HG03175 (cell line): ENCODE measurements at regions not wholly inside any gene's neighbourhood (a gene's known extent, or its start where the extent isn't known, plus 50 kb on each side); places are given as distances from the start of the nearest gene placed in this dataset.
A peak's percentile ranks its signal among the peaks of the same experiment; 100 is the strongest.
"Not testable (repeated sequence)": the region's sequence is repeated elsewhere in the genome, so short reads cannot be mapped to it uniquely, and the experiment has no call there.

ENCODE experiments used
- ATAC-seq: cut with Tn5 transposase; IDR thresholded peaks from one replicate; pipeline ENCODE4 v1.9.1; 2021; ENCODE audit warnings: mild to moderate bottlenecking, moderate library complexity; ENCODE audit not compliant: unreplicated experiment

DNA sequence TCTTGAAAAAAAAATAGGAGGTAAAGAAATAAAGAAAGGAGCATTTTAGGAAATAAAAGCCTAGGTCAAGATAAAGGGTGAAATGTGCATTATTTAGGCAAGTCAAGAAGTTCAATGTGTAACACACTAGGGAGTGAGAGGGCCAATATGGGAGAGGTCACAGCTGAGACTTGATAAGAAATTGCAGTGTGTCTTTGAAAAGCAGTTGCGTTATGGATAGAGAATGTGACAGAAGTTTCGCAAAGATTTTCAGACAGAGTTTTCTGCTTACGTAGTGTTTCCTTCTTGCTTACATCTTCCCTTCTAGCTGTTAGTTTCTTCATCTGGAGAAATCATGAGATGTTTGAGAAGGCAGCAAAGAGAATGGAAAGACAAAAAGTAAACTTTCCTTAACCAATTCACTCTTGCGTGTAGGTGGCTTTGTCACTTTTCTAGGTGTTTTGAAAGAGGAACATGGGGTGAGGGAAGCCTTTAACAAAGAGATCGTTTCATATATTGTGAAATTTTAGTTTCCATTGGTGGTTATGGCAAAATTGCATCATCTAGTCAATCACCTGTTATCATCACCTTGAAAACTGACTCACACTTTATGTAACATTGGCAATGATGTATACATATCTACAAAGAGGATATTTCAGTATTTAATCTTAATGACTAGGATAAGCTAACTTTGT is 975.5 kb downstream of the OLFM4 start:
- no peak for ATAC-seq

DNA sequence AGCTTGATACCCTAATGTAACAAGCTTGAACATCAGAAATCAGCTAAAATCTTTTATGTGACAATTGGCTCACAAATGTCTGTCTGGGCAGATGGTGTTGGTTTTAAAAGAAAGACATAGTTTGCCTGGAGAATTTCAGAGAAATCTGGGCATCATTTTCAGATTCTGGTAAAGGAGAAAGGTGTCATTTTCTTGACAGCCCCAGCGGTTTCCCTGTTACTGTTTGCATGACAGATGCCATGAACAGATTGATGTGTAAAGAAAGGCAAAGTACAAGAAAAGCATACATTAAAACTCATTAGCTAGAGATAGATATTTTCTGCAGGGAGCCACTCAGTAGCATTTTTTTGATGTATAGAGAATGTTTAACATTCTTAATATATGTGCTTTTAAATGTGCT is 987.9 kb downstream of the OLFM4 start:
- ATAC-seq: no peak

DNA sequence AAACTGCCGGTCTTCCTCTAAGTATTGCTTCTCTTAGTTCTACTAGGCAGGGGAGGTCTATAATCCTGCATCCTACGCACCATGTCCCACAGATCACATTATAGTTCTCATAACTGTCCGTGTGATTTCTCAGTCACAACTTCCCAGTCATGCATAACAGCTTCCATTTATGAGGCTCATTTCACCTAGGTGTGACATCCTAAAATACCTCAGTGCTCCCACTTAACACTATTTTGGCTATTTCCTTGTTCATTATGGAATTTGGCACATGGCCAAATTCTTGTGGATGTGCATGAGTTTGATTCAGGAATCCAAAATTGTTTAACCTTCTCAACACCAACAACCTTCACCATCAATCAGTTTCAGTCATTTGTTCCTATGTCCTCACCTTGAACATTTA is 989.9 kb downstream of the OLFM4 start:
- no peak for ATAC-seq

DNA sequence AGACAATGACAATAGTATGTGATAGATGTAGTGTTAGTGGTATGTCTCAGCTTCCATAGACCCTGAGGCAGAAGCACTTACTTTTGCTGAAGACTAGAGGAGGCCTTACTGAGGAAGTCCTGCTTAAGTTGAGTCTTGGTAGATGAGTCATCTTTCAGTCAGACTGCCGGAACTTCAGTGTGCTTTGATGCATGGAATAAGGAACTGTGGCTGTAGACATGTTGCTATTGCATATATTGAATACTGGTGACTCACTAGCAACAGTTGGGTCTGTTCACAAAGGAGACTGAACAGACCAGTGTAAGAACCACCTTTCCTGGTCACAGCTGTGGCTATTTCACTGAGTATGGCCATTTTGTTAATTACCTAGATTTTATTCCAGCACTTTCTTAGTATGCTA is 1000.6 kb downstream of the OLFM4 start:
- ATAC-seq: peak; percentile 98

GRCh38 chr13:54029720-54030119 is 1001.1 kb downstream of the OLFM4 start:
- no peak for ATAC-seq

DNA sequence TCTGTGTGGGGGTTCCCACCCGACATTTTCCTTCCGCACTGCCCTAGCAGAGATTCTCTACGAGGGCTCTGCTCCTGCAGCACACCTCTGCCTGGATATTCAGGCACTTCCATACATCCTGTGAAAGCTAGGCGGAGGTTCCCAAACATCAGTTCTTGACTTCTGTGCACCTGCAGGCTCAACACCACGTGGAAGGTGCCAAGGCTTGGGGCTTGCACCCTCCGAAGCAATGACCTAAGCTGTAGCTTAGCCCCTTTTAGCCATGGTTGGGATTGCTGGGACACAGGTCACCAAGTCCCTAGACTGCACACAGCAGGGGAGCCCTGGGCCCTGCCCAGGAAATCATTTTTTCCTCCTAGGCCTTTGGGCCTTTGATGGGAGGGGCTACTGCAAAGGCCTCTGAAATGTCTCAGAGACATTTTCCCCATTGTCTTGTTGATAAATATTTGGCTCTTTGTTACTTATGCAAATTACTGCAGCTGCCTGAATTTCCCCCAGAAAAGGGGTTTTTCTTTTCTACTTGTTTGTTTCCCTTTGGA is 1004.8 kb downstream of the OLFM4 start:
- ATAC-seq: no peak

DNA sequence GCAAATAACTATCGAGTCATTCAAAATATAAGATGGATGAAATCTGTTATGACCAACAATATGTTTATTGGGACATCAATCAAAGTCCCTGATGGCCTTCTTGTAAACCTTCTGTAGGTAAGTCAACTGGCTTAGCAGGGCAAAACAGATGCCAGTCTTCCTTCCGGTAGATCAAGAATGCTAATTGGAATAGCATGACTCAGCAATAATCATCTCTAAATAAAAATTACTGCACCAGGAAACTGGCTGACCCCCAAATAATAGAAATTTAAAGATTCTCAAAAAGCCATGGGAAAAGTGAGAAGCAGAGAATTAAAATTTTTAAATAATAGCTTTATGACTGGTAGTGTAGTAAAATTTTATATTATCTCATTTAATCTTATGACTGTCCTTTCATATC is 1005.4 kb downstream of the OLFM4 start:
- no peak for ATAC-seq

- not testable (repeated sequence) for ATAC-seq
These were observed 1028.8 kb downstream of the OLFM4 start for GRCh38 chr13:54057416-54057815.

GRCh38 chr13:54069958-54070357 is 1041.3 kb downstream of the OLFM4 start:
- not testable (repeated sequence) for ATAC-seq

DNA sequence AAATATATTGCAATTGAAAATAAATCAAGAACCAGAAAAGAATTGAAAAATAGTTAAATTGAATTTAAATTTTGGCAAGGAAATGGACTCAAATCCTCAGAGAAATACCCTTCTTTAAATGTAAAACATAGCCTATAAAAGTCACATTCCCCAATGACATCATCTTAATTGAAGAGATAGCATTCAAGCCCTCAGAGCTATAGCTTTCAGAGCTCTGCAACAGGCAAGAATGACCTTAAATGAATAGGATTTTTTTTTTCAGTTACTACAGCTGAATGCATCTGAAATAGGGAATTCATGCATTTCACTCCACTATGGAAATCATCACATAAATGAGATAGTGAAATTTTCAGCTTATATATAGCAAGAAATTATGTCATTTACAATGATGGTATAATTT is 1049.0 kb downstream of the OLFM4 start:
- ATAC-seq: no peak

- ATAC-seq: no peak
These were observed 1049.8 kb downstream of the OLFM4 start for GRCh38 chr13:54078271-54078870.

DNA sequence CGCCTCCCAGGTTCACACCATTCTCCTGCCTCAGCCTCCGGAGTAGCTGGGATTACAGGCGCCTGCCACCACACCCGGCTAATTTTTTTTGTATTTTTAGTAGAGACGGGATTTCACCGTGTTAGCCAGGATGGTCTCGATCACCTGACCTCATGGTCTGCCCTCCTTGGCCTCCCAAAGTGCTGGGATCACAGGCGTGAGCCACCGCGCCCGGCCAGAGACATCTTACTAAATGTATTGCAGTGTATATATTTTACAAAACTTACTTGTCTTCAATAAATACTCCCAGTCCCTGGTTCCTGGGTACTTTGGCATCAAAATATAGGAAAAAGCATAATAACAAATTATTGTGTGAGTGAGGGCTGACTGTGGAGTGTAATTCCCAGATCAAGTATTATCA is 1053.7 kb downstream of the OLFM4 start:
- ATAC-seq: not testable (repeated sequence)

- ATAC-seq: no peak
These were observed 1063.3 kb downstream of the OLFM4 start for GRCh38 chr13:54091884-54092283.

GRCh38 chr13:54092686-54093085 is 1064.1 kb downstream of the OLFM4 start:
- ATAC-seq: no peak

GRCh38 chr13:54110597-54110996 is 1082.0 kb downstream of the OLFM4 start:
- no peak for ATAC-seq

GRCh38 chr13:54124700-54125099 is 1096.1 kb downstream of the OLFM4 start:
- ATAC-seq: no peak

DNA sequence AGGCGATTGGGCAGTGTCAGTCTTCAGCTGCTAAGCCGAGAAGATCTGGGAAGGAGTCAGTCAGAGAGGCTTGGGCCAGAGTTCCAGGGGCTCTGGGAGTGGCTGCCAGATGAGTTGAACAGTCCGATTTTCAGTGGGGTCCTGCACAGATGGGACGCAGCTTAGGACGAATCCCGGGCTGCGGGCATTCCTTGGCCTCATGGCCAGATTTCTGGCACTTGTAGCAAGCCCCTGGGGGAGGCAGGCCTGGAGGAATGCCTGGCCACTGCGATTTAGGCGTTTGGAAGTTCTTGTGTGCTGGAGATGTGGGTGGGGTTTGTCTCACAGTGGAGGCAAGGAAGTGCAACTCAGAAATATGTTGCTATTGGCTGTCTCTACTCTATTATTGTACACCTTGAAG is 1102.3 kb downstream of the OLFM4 start:
- ATAC-seq: not testable (repeated sequence)

GRCh38 chr13:54131433-54131832 is 1102.8 kb downstream of the OLFM4 start:
- ATAC-seq: not testable (repeated sequence)

DNA sequence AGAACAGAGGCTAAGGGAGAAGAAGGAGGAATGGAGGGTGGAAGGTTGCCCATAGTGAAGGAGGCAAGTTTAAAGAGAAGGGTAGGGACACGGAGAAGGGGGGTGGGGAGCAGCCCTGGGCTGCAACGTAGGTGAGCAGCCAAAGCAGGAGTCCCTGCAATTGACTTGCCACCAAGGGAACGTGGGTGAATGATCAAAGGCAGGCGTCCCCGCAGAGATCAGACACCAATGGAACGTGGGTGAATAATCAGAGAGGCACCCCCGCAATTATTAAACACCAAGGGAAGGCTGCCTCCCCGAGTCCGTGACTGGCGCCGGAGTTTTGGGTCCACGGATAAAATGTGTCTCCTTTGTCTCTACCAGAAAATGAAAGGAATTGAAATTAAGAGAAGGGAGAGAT is 1103.5 kb downstream of the OLFM4 start:
- not testable (repeated sequence) for ATAC-seq

DNA sequence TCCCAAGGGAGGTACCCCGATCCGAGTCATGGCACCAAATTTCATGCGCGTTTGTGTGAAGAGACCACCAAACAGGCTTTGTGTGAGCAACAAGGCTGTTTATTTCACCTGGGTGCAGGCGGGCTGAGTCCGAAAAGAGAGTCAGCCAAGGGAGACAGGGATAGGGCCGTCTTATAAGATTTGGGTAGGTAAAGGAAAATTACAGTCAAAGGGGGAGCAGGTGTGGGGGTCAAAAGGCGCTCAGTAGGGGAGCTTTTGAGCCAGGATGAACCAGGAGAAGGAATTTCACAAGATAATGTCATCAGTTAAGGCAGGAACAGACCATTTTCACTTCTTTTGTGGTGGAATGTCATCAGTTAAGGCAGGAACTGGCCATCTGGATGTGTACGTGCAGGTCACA is 1104.1 kb downstream of the OLFM4 start:
- not testable (repeated sequence) for ATAC-seq

GRCh38 chr13:54133746-54134145 is 1105.1 kb downstream of the OLFM4 start:
- no peak for ATAC-seq

DNA sequence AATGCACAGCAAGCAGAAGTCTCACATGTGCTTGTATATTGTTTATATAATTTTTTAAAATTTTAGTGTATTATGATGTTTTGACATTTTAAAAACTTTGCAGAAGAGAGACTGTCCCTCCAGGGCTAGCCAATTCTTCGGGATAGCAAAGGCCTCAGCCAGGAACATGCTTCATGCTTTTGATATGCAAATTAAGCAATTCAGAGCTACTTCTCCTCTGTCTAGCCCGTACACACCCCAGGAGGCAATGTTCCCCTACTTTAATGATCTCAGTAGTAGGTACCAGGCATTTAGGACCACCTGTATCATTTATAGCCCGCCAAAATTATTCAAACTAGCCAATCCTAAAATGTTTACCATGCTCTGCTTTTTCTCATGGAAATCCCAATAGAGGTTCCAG is 1116.2 kb downstream of the OLFM4 start:
- no peak for ATAC-seq

DNA sequence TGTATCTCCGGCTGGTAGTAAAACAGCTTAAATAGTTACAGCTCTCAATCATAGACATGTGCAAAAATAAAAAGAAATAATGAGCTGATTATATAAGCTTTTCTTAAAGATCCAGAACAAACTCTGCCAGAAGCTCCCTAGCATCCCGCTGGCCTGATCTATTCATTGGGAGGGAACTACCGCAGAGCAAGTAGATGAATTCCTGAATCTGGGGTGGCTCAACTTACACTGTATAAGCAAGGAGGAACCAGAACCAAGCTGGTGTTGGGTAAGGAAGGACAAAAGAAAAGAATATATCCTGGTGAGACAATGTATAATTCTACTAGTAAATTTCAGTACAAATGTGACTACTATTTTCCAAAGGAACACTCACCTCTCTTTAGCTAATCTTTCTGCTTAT is 1122.2 kb downstream of the OLFM4 start:
- no peak for ATAC-seq
